Fibroblast of skin of right biceps (primary cell): ENCODE measurements at regions not wholly inside any gene's neighbourhood (a gene's known extent, or its start where the extent isn't known, plus 50 kb on each side); places are given as distances from the start of the nearest gene placed in this dataset.

ENCODE experiments used
- DNase-seq: peaks from one replicate; pipeline ENCODE4 v3.0.0-alpha.2; 2013

DNA sequence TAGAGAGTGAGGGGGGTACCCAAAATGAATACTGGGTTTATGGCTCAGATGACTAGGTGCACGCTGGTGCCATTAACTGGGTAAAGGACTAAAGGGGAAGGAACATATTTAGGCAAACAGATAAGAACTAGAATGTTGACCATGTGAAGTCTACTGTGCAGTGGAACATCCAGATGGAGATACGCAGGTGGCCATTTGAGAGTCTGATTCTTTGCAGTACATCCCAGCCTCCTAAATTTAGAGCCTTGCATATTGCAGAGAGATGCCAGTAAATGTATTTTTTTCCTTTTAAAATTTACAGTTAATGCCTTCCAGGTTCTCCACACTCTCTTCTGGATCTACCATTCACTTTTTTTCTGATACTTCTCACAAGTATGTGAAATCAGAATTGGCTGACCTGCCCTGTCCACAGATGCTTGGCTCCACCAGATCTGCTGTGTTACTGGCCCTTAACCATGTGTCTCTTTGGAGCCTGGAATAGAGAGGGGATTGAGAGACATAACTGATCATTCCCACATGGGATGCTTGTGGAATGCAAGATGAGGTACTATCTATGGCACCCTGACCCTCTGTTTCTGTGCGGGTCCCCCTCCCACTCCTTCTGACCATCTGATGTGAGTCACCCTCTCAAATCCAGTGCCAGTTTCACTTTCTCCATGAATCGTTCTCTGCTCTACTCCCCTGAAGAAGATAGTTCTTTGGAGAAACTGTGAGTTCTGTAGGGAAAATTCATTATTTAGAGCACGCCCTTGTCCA is 77.0 kb upstream of the NCAM1 start:
- no peak for DNase-seq

DNA sequence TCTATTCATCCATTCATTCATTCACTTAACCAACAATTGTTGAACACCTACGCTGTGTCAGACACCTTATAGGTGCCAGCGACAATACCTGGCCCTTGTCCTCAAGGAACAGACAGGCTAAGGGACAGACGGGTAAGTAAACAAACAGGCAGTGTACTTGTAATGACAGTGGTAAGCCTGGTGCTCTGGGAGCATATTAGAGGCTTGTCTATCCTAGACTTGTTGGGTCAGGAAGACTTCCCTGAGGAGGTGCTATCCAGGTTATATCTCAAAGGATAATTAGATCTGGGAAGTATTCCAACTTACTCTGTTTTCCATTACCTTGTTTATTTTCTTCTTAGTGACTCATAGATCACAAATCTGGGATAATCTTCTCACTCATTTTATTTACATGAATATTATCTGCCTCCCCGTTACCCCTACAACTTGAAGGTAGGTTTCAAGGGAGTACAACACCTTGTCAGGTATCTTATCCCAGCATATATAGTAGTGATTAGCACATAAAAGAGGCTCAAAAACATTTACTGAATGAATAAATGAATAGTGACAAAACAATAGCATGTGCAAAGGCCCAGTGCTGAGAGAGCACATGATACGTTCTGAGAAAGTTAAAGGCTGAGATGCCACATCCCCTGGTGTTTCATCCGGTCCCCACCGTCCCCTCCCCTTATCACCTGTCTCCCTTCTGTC is 75.3 kb upstream of the NCAM1 start:
- DNase-seq = no peak

DNA sequence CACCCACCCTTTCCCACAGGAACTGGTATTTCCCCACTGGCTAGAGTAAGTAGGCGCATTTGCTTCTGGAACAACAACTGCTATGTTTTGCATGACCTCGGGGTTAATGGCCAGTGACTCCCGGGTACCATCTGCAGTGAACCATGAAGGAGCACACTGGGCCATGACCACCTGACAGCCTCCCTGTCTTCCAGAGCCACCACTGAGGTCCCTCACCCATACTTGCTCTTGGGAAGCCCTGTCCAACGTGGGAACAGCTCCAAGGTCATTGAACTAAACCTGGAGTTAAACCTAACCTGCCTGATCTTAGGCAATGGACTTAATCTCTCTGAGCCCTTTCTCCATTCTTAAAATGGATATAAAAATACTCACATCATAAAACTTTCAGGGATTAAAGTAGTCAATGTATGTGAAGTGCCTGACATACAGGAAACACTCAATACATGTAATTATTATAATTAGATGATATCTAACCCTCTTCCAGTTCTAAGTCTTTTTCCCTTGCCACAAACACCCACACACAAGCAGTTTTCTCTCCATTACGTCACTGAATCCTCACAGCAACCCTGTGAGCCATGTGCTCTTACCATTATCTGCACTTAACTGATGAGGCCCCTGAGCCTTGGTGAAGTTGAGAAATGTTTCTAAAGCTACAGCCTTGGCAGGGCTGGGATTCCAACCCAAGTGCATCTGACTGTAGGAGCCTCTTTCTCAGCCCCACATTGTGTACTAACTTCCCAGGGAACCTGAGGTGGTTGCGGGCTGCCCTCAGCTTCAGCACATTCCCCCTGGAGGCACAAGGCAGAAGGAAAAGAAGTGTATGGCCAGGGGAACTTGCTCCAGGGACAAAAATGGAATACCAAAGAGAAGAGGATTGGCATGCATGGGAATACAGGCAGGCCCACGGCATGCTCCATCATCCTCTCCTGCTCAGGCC is 74.5 kb upstream of the NCAM1 start:
- DNase-seq = no peak

DNA sequence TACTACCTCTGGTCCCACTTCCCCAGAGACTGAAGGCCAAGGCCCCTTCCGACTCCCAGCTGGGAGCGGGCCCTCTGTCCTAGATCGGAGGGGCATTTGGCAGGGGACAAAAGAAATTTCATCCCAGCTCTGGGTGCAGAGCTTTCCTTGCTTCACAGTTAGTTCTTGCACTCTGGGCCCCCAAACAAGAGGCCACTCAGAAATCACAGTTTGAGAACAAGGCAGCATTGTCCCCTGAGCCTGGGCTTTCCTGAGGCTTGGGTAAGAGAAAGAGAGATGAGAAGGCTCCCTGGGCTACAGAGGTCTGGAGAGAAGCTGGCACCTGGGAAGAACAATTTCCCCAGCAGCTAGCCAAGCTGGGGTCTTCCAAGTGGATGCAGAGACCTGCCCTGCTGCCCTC is 71.8 kb upstream of the NCAM1 start:
- DNase-seq = no peak

DNA sequence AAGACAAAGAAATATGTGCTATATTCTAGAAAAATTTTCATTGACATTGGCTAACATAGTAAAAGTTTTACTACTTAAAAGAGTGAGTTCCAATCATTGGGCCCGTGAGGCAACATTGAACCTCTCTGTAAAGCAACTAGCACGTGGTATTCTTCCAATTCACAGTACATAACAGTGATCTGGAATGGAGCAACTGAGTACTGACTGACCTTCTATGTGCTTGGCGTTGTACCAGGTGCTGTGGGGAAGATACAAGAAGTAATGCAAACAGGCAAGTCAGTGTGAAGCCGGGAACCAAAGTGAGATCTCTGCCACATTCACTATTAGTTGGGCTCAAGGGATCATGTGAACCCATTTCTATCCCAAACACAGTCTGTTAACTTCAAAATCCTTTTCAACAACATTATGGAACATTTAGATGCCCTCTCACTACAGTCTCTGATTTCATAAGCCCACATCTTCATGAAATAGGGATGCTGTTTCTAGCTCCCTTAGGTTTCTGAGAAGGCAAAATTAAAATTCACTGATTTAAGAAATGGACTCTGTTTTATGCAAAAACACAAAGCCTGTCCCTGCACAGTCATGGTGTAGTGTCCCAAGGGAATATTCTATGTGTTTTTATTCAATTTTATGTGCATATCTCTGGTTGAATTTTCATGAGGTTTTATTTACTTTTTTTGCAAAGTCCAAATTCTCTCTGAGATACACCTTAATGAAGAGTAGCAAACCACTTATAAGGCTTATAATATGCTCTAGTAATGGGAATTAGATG is 61.8 kb upstream of the NCAM1 start:
- DNase-seq = no peak

DNA sequence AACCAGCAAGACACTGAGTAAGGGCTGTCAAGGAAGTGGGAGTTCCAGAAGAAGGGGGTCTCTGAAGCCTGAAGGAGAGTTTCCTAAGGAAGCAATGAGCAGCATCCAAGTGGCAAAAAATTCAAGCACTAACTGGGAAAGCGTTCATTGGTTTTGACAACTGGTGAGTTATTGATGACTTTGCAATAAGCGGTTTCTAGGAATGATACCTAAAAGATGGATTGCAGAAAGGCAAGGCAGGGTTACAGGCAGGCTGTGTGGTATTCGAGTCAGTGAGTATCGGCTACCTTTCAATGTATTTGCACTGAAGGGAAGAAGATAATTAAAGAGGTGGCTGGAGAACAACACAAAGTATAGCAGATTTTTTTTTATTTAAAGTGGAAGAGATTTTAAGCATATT is 59.3 kb upstream of the NCAM1 start:
- DNase-seq = no peak

DNA sequence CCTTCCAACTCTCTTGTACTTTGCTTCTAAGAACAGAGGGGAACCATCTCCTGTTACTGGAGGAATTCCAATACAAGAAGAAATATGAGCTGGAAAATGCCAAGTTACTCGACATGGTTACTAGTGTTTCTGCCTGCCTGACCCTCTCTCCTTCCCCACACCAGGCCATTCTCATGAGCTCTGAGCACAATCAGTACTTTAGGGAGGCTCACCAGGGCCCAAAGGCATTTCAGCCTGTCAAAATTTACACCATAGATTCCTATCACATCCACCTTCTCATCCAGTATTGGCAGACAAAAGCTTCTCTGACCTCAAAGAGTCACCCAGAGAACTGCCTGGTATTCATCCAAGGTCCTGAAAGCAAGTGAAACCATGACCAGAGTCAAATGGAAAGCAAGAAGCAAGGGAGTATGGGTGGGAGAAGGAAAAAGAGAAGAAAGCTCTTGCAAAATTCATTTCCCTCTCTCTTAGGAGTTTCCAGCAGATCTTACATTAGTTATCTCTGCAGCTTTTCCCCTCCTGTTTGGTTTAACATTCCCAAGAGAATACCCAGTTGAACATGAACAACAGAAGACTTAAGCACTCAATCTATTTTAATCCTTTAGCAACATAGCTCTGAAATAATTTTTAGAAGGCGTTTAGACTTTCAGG is 58.7 kb upstream of the NCAM1 start:
- no peak for DNase-seq

DNA sequence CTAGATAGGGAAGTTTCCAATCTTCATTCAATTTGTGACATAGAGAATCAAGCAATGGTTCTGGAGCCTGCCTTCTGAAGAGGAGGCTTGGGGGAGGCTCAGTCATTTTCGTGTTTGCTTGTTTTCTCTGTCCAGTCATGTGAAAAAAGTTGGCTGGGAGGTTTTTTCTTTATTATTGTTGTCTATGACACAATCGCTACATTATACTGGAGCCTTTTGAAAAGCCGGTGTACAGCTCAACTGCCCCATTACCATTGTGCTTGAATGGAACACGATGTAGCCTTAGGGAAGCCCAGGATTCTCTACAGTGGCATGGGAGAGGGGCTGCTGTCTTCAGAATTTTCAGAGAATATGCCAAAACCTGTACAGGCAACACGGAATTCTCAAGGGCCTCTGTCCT is 57.9 kb upstream of the NCAM1 start:
- no peak for DNase-seq

DNA sequence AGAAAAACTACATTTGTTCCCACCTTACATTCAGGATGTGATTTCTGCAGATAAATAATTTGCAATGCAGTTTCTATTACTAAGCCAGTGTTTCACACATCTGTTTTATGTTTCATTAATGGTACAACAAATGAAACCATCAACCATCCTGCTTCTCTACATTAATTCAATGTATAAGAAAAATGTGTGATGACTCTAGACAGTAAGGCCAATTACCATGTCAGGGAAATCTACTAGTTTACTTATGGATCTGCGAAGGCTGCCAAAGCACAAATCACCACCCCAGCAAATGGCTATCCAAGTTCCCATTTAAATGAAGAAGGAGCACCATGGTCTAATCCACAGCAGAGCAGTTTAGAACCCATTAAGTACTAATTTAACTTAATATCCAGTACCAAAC is 50.1 kb upstream of the NCAM1 start:
- DNase-seq = no peak
